Stimulated activated CD4-positive, alpha-beta T cell treated with anti-CD3 and anti-CD28 coated beads, Interleukin-1b, Interleukin-23, amount 100 ng/mL, for 48 hours (primary cell): ENCODE measurements at regions not wholly inside any gene's neighbourhood (a gene's known extent, or its start where the extent isn't known, plus 50 kb on each side); places are given as distances from the start of the nearest gene placed in this dataset.
A peak's percentile ranks its signal among the peaks of the same experiment; 100 is the strongest.
"Not testable (repeated sequence)": the region's sequence is repeated elsewhere in the genome, so short reads cannot be mapped to it uniquely, and the experiment has no call there.

ENCODE experiments used
- DNase-seq: peaks from one replicate; pipeline ENCODE4 v3.0.0-alpha.2; 2020

DNA sequence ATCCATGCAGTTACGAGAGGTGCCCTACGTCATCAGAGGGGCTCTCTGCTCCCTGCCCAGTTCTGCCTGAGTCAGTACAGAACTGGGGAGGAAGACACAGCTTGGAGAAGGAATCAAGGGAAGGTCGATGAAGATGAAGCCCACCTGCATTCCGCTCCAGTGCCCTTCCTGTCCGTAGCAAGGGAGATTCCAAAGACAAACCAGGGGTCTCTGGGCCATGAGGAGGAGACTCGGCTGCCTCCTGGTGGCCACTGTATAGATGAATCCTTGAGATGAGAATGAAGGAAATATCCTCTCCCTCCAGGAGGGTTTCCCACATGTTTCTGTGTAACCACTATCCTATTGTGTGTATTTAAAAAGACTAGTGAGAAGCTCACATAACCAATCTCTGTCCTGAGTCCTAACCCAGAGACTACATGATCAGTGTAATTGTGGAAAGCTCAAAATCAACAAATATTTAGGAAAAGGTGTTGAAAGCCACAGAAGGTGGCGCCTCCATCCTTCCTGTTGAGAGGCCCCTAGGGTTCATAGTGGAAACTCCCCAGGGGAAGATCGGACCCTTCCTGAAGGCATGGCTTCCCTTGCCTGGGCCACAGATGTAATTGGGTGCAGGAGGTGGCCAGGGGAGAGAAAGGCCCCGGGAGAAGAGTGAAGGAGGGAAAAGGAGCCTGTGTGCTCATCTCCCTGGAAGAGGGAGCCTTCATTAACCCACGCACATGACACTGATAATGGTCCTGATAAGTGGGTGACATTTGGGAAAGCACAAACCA, 67.0 kb upstream of the LYZL2 start:
- not testable (repeated sequence) for DNase-seq

- DNase-seq = peak; percentile 92
Observed at GRCh38 chr10:30695481-30696236, 66.1 kb upstream of the LYZL2 start.

GRCh38 chr10:30694518-30695228, 65.1 kb upstream of the LYZL2 start:
- DNase-seq = peak; percentile 49

- no peak for DNase-seq
Observed at GRCh38 chr10:30691639-30692015, 62.1 kb upstream of the LYZL2 start.

DNA sequence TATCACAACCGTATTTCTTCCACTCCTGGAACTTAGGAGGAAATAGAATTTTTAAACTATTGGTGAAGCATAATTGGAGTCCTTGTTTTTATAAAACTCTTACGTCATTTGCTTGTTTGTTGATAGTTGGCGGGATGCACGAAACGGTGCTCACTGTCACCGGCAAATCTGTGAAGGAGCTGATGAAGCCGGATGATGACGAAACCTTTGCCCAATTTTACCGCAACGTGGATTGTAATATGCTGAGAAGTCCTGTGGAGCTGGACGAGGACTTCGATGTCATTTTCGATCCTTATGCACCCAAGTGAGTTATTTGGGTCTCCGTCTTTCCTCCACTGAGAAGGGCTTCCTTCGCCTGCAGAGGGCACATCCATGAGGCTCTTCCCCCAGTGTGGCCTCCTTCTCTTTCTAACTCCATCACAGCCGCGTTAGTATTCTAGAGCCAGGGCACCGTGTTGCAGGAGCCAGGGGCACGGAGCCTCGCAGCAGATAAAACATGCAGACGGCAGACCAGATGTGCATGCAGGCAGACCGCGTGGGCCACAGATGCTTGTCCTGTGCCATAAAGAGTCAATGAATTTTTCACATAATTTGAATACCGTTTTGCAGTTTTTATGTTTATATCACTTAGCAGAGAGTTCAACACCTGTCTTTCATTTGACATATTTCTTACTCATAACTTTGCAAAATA, 61.5 kb upstream of the LYZL2 start:
- DNase-seq = not testable (repeated sequence)

DNA sequence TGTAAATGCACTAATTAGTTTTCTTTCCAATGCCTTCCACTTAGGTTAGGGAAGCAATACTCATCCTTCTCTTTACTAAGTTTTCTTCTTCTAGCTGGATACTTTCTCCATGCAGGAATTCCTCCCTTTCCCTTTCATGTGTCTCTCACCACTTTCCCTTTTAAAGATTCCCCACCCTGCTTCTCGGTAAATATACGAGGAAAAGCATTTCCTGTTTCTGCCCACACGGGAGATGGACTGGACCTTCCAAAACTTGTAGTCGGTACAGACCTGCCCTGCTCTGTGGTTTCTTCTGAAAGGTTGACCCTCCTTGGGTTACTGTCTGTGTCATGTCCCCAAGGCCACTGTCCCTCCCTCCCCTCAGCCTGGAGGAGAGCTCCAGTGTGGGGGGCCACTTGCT, 58.9 kb upstream of the LYZL2 start:
- DNase-seq = no peak

- peak; percentile 80 for DNase-seq
Observed at GRCh38 chr10:30687698-30688213, 58.2 kb upstream of the LYZL2 start.

- no peak for DNase-seq
Observed at GRCh38 chr10:30686708-30687107, 57.2 kb upstream of the LYZL2 start.

DNA sequence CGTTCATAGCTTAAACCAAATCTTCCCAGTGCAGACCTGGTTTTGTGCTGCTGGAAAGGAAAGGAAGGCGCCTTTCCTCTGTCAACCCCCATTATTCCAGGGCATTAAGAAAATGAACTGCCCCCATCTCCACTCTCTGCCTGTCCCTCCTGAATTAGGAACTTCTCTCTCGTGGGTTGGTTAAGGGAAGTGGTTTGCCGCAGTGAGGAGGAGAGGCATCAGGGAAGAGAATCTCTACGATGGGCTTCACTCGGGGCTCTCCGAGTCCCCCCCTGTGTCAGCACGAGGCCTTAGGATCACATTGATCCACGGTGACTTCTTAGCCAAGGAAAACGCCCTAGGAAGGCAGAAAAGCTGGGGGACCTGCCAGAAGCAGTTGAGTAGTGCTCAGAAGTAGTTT, 53.9 kb upstream of the LYZL2 start:
- DNase-seq = no peak

DNA sequence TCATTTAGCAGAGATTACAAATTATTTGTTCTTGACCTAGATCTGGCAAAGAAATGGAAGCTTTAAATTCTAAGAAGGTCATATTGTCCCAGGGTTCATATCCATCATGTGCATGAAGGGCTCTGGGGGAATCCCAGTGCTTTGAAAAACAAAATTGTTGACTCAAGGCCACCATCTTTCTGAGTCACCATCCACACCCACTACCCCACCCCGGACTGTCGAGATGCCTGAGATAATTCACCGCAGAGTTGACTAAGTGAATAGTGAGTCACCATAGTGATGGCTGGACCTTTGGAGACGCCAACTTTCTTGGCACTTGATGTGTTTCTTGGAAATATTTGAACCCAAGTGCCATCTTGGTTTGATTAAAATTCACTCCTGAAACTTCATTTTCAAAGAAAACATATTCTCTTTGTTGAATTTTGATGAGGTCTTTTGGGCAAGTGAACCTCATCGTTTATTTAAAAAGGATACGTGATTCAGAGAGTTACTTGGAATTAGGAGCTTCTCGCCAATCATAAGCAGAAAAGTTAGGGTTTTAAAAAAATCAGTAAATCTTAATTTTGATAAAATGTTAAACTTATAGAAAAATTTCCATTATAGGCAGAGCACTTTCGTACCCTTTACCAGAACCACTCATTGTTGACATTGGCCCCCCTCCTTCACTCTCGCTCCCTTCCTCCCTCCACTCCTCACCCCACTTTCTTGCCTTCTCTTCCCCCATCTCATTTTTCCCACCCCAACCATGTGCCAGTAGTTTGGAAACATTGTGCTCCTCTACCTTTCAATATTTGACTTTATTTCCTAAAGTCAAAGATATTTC, 53.0 kb upstream of the LYZL2 start:
- DNase-seq = peak; percentile 88

GRCh38 chr10:30680908-30681307, 51.4 kb upstream of the LYZL2 start:
- DNase-seq = no peak
